Small intestine (tissue), 7 donors: ENCODE measurements at regions not wholly inside any gene's neighbourhood (a gene's known extent, or its start where the extent isn't known, plus 50 kb on each side); places are given as distances from the start of the nearest gene placed in this dataset.
"Not testable (repeated sequence)": the region's sequence is repeated elsewhere in the genome, so short reads cannot be mapped to it uniquely, and the experiment has no call there.

ENCODE experiments used
- DNase-seq, 2 donors: peaks; one replicate each; pipeline versions ENCODE4 v3.0.0 to v3.0.0-alpha.2; 2013
- FAIRE-seq: peaks from 2 replicates; lab custom pipeline; 2012; peaks lifted over from hg19 to GRCh38; lab: Jason Lieb, UNC
- H3K27ac ChIP-seq, 3 donors: one replicate each; pipeline ENCODE4 v1.5.1; 2013; ENCODE audit warnings: low read length in 2 of 3, mild to moderate bottlenecking in 2 of 3, control low read depth in 1 of 3, inconsistent platforms in 1 of 3, low read depth in 1 of 3, moderate library complexity in 1 of 3
- H3K27me3 ChIP-seq, 3 donors: one replicate each; pipeline ENCODE4 v1.6.1; 2013; ENCODE audit warnings: low read length in 3 of 3, inconsistent platforms in 1 of 3; ENCODE audit not compliant: control insufficient read depth in 3 of 3, insufficient read depth in 3 of 3
- H3K36me3 ChIP-seq, 3 donors: one replicate each; pipeline ENCODE4 v1.6.1; 2013; ENCODE audit warnings: low read length in 3 of 3, inconsistent platforms in 1 of 3, low read depth in 1 of 3, mild to moderate bottlenecking in 1 of 3, moderate library complexity in 1 of 3; ENCODE audit not compliant: control insufficient read depth in 3 of 3, insufficient read depth in 2 of 3
- H3K4me1 ChIP-seq, 3 donors: one replicate each; pipeline ENCODE4 v1.6.1; 2013; ENCODE audit warnings: low read length in 2 of 3, inconsistent platforms in 1 of 3, low read depth in 1 of 3, mild to moderate bottlenecking in 1 of 3, moderate library complexity in 1 of 3; ENCODE audit not compliant: control insufficient read depth in 3 of 3, insufficient read depth in 2 of 3
- H3K4me3 ChIP-seq, 3 donors: one replicate each; pipeline ENCODE4 v1.5.1; 2013; ENCODE audit warnings: low read length in 3 of 3, control low read depth in 1 of 3, inconsistent platforms in 1 of 3, low read depth in 1 of 3, mild to moderate bottlenecking in 1 of 3, moderate library complexity in 1 of 3
- H3K9me3 ChIP-seq, 2 donors: one replicate each; pipeline ENCODE4 v1.6.1; 2013; ENCODE audit warnings: low read depth in 1 of 2, low read length in 1 of 2; ENCODE audit not compliant: control insufficient read depth in 2 of 2, insufficient read depth in 1 of 2
- WGBS, 3 donors: extraction: QIAGEN DNeasy Blood & Tissue Kit; methylation state at CpG; one replicate each; pipeline ENCODE4 v1.1.7; 2013; 5-methylcytosine and 5-hydroxymethylcytosine counted together
- donor health status: healthy with polysubstance abuse.
- donor health status: control.
- donor health status: control.
- donor health status: Bipolar disorder and iron deficiency.
- donor health status: healthy.

DNA sequence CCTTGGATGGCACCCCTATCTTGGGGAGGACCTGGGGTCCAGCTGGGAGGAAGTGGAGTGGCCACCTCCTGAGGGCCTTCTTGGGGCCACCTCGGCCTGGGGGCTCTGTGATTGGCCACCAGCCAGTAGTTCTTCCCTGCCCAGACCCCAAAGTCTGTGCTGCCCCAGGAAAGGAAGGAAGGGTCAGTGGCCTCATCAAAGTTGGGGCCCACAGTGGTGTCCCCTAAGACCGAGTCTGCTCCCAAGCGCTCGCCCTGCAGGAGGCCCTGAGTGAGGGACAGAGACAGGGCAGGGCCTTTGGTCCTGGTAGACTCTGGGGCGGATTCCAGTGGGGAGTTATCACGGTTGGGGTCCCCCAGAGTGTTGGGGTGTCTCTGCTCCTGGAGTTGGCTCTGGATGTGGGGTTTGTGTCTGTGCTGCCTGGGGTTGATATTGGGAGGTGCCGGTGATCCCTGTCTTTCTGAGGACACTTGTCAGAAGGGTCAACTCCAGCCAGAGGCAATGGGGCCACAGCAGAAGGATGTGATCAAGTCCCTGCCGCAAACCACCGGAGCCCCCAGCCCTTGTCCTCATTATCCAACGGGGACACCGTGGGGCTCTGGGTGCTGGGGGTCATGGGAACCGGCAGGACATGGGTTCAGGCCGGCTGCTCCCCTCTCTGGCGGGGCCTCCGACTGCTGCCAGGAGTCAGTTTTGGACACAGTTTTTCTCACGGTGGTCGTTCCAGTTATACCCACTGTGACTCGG is 364.3 kb downstream of the TMEM121 start:
- DNase-seq: no peak
- no peaks in the 10 kb centered on the region for H3K27me3 ChIP-seq
- peaks cover 0 to 36% of the 10 kb centered on the region in 2 donors for H3K9me3 ChIP-seq
- H3K27ac ChIP-seq: no peak overlapping the region
- H3K36me3 ChIP-seq: no peaks in the 10 kb centered on the region
- no peaks in the 10 kb centered on the region for H3K4me1 ChIP-seq
- 75 to 83% (median 80%) methylated on average over 17 to 18 of the region's 18 CpGs for WGBS, 3 donors
- FAIRE-seq: no peak
- H3K4me3 ChIP-seq: no peak overlapping the region

DNA sequence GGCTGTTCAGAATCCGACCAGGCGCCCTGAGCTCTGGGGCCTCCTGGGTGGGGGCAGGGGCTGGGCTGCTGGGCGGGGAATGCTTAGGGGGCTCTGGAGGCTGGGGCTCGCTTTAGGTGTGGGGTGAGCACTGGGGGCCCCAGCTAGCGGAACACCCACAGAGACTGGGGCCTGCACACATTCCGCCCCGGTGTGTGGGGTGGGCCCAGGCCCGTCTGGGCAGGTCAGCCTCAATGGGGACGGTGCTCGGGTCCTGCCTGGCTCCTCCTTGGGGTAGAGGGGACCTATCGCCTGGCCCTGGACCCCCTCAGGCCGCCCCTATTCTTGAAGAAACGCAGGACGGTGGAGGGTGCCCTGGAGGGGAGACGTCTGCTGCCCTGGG is 364.8 kb downstream of the TMEM121 start:
- DNase-seq (no peak), FAIRE-seq (no peak)
- peaks cover 0 to 35% of the 10 kb centered on the region in 2 donors for H3K9me3 ChIP-seq
- no peaks in the 10 kb centered on the region for H3K27me3 ChIP-seq
- WGBS, 3 donors: 66 to 76% (median 73%) methylated on average over 15 of the region's 15 CpGs
- no peak overlapping the region for H3K4me3 ChIP-seq
- H3K27ac ChIP-seq: no peak overlapping the region
- no peaks in the 10 kb centered on the region for H3K4me1 ChIP-seq
- no peaks in the 10 kb centered on the region for H3K36me3 ChIP-seq

DNA sequence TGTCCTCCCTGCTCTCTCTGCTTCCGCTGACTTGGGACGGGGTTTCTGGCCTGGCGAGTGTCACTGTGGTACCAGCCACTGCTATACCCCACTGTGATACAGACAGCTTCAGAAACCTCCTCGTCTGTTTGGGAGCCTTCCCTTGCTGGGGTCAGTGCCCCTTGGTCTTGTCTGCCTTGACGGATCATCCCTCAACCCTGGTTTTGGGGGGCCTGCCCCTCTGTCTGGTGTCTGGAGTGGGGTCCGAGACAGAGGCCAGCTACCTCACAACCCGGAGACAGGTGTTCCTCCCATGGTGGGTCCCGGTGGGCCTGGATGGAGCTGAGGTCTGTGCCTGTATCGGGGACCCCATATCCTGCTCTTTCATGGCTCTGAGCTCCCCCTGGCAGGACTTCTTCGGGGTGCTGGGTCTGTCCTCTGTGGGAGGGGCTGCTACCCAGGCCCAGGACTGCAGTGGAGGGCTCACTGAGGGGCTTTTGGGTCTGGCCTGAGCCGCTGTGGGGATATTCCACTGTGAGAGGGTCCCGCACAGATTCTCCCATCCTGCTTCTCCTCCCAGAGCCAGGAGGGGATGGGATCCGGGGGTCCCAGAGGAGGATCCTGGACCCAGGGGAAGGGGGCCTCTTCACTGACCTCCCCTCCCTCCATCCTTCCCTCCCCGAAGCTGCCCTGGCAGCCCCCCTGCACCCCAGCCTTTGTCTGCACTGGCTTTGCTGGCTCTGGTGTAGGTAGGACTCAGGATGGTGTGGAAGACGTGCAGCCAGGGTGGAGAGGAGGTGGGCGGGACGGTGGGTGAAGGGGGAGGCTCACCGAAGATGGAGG is 365.5 kb downstream of the TMEM121 start:
- H3K9me3 ChIP-seq: peaks cover 0 to 35% of the 10 kb centered on the region in 2 donors
- DNase-seq: no peak
- no peak overlapping the region for H3K4me3 ChIP-seq
- no peaks in the 10 kb centered on the region for H3K4me1 ChIP-seq
- WGBS, 3 donors: 59 to 76% (median 68%) methylated on average over 17 to 18 of the region's 18 CpGs
- no peaks in the 10 kb centered on the region for H3K27me3 ChIP-seq
- no peak for FAIRE-seq
- no peak overlapping the region for H3K27ac ChIP-seq
- H3K36me3 ChIP-seq: no peaks in the 10 kb centered on the region

DNA sequence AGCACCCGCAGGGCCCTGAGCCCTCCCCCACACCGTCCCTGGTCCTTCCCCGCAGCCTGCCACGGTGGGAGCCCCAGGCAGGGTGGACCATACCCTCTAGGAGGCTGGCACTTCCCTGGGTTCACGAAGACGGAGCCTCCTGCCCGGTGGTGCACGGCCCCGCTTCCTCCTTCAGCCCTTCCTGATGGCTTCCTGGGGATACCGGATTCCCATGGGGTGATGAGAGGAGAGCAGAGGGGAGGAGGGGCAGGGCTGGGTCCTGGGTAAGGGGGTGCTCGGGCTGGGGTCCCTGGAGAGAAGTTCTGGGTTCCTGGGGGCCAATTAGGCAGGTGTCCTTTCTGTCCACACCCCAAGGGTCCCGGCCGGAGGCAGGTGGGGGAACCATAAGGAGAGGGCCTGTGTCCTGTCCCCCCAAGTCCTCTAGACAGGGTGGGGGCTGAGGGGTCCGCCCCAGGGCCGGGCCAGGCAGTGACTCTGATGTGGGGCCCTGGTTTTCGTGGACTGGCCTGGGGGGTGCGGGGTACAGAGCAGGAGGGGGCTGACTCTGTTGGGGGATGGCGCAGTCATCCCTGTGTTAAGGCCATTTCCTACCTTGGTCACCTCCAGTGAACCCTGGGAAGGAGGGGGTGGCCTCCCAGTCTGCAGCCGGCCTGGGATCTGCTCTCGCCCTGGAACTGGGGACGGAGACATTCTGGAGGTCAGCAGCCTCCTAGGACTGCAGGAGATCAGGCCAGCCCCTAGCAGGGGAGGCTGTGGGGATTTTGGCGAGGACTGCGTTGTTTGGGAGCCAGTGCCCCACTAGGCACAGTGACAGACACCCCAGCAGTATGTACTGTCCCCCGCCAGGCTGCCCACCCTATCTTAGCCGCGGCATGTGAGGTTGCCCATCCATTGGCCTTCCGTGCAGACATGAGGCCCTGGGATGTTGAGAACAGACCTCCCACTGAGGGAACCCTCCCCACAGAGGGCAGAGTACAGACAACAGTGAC is 366.4 kb downstream of the TMEM121 start:
- not testable (repeated sequence) for H3K27me3 ChIP-seq, H3K27ac ChIP-seq, H3K36me3 ChIP-seq, H3K4me3 ChIP-seq, FAIRE-seq, H3K4me1 ChIP-seq, DNase-seq
- WGBS, 3 donors: 69 to 77% (median 76%) methylated on average over 21 to 27 of the region's 27 CpGs
- peaks cover 0 to 37% of the 10 kb centered on the region in 2 donors for H3K9me3 ChIP-seq

DNA sequence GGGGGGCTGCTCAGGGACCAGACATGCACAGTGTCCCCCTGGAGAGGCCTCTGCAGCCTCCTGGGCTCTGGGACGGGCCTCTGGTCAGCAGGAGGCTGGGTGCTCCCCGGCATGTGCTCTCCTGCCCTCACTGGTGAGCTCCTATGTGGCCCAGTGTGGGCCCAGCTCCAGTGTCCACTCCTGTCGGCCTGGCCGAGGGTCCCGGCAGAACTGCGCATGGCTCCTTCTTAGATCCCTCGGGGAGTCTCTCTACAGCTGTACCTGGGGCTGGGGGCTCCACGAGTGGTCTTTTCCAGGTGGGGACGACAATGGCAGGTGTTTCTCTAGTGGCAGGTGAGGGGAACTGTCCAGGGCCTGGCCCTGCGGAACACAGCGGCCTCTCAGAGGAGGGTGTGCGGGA is 367.3 kb downstream of the TMEM121 start:
- H3K4me1 ChIP-seq, H3K27me3 ChIP-seq, H3K4me3 ChIP-seq, H3K27ac ChIP-seq, DNase-seq, H3K36me3 ChIP-seq, FAIRE-seq: not testable (repeated sequence)
- H3K9me3 ChIP-seq: peaks cover 0 to 45% of the 10 kb centered on the region in 2 donors
- 77 to 85% (median 78%) methylated on average over 5 to 12 of the region's 12 CpGs for WGBS, 3 donors

DNA sequence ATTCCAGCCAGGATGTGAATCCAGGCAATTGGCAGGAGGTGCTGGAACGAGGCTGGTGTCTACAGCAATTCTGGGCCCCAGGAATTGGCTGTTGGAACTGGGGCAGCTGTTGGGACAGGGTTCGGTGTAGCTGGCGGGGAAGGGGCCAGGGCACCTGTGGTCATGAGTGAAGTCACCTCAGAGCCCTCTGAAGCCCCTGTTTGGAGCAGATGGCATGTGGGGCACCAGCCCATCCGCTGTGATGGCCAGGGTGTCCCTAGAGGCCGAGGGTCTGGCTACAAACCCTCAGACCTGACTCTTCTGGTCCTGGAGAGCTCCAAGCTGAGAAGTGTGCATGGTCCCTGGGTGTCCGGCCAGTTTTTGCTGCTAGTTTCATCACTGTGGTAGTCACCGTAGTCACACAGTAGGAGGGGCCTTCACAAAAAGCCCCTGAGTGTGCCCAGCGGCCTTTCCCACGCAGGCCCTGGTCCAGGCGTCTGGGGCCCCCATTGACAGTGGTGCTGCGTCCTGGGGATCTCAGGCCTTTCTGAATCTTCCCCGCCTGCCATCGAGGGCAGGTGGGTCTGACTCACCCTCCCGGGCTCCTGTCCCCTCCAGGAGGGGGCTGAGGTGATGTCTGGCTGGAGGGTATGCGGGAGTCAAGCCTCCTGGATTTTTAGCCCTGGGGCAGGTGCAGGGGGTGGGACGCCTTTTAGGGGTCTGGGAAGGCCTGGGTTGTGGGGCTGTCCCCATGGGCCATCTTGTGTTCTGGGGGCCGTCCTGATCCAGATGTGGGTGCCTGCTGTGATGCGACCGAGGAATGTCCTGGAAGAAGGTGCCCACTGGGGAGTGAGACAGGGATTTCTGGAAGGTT is 368.0 kb downstream of the TMEM121 start:
- Histone ChIP-seq H3K4me1 (no peaks in the 10 kb centered on the region), H3K36me3 (no peaks in the 10 kb centered on the region), H3K9me3 (peaks cover 0 to 45% of the 10 kb centered on the region in 2 donors), H3K4me3 (no peak overlapping the region), H3K27me3 (no peaks in the 10 kb centered on the region), H3K27ac (no peak overlapping the region)
- DNase-seq (no peak), FAIRE-seq (no peak)
- WGBS, 3 donors: 69 to 80% (median 77%) methylated on average over 19 of the region's 19 CpGs

DNA sequence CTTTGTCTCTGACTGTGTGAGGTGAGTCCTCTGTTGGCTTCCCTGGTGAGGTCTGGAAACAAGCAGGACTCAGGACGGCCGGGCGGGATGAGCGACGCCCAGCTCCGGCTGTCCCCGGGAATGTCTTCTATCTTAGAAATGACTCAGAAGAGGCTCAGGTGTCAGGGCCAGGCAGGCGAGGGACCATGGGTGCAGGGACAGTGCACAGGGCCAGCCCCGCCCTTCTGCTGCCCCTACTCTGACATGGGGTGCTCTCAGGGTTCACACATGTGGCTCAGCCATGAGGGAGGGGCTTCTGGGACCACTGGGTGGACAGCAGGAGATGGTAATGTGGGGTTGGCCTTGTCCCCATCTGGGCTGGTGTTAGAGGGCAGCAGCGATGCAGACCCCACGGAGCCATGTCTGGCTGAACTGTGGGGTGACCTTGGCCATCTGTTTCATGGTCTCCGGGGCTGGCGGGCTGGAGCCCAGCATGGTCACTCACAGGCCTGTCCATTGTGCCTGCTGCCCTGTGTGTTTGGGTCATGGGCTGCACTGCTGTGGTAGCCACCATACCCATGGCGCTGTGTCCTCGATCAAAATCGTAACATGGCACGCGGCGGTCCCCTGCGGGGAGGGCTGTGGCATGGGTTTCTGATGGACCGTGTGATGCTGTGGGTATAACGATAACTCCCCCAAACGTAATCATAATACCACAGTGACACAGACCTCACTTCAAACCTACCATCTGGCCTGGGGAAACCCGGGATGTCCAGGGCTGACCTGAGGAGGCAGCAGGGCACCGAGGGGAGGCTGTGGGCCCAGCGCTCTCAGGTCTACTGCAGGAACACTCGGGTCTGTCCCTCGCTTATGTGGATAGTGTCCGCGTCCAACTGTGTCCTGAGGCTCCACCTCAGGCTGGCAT is 368.8 kb downstream of the TMEM121 start:
- H3K36me3 ChIP-seq: no peaks in the 10 kb centered on the region
- no peaks in the 10 kb centered on the region for H3K4me1 ChIP-seq
- no peak for DNase-seq
- no peaks in the 10 kb centered on the region for H3K27me3 ChIP-seq
- H3K27ac ChIP-seq: no peak overlapping the region
- FAIRE-seq: no peak
- peaks cover 0 to 45% of the 10 kb centered on the region in 2 donors for H3K9me3 ChIP-seq
- 75 to 83% (median 77%) methylated on average over 27 to 30 of the region's 30 CpGs for WGBS, 3 donors
- no peak overlapping the region for H3K4me3 ChIP-seq
